ENCODE measurements at regions not wholly inside any gene's neighbourhood (a gene's known extent, or its start where the extent isn't known, plus 50 kb on each side); places are given as distances from the start of the nearest gene placed in this dataset.

- DNase-seq (ENCODE audit: low read depth): no peak
- H3K4me3 ChIP-seq (ENCODE audit: low read depth, low read length): no peak overlapping the region
- no peak for TF ChIP-seq CTCF (IDR thresholded peaks at IDR 0.05; ENCODE audit: control insufficient read depth, extremely low read depth, insufficient read depth)
These were observed 50.3 kb upstream of the BMS1 start for GRCh38 chr10:42732266-42732665.
